ENCODE measurements at regions not wholly inside any gene's neighbourhood (a gene's known extent, or its start where the extent isn't known, plus 50 kb on each side); places are given as distances from the start of the nearest gene placed in this dataset.
A peak's percentile ranks its signal among the peaks of the same experiment; 100 is the strongest.

- no peaks in the 10 kb centered on the region for H3K9me2 ChIP-seq (ENCODE audit: insufficient read depth, low read length)
- no peak for DNase-seq (ENCODE audit: low spot score)
- no peak overlapping the region for H3K4me2 ChIP-seq (ENCODE audit: low read length)
- H3K4me3 ChIP-seq (ENCODE audit: low read depth, low read length, poor library complexity, severe bottlenecking) = no peak overlapping the region
- BruUV-seq (replicated peaks) = no TSS peak
- POLR2A ChIA-PET = no interaction called here
- no peaks in the 10 kb centered on the region for H4K20me1 ChIP-seq (ENCODE audit: insufficient read depth, low read length)
- no peak overlapping the region for H3K27ac ChIP-seq (ENCODE audit: low read depth, low read length, poor library complexity, severe bottlenecking)
- intact Hi-C loops (cut with micrococcal nuclease; ENCODE audit: unreplicated experiment) = no loop called here
- H3K79me2 ChIP-seq (ENCODE audit: insufficient read depth, low read depth, low read length) = no peaks in the 10 kb centered on the region
- no peak for TF ChIP-seq EZH2phosphoT487 (IDR thresholded peaks at IDR 0.05; ENCODE audit: borderline replicate concordance, low read depth, low read length)
- no peak for TF ChIP-seq CTCF (conservative IDR thresholded peaks at IDR 0.05; ENCODE audit: low read length)
- CTCF ChIA-PET (ENCODE audit: unreplicated experiment) = no interaction called here
- H2AFZ ChIP-seq (ENCODE audit: low read length) = no peak overlapping the region
- no peaks in the 10 kb centered on the region for H3K9me3 ChIP-seq (ENCODE audit: low read length)
- peaks cover 8% of the 10 kb centered on the region for H3K4me1 ChIP-seq (ENCODE audit: insufficient read depth, low read length, poor library complexity, severe bottlenecking)
- H3K36me3 ChIP-seq (ENCODE audit: insufficient read depth, low read length) = no peaks in the 10 kb centered on the region
These were observed 98.2 kb upstream of the MRI1 start for GRCh38 chr19:13666165-13666564.

- no peak overlapping the region; the same call in 1 of the 2 replicates for H2AFZ ChIP-seq (ENCODE audit: low read length)
- H3K9me3 ChIP-seq (ENCODE audit: low read length) = no peaks in the 10 kb centered on the region
- no TSS peak for BruUV-seq (replicated peaks)
- H3K4me2 ChIP-seq (ENCODE audit: low read length) = 0 out of 2 replicates have a peak overlapping the region, but pooled peaks have one; percentile 17
- DNase-seq (ENCODE audit: low spot score) = peak; percentile 59
- intact Hi-C loops (cut with micrococcal nuclease; ENCODE audit: unreplicated experiment) = no loop called here
- H3K4me3 ChIP-seq (ENCODE audit: low read depth, low read length, poor library complexity, severe bottlenecking) = no peak overlapping the region
- H3K4me1 ChIP-seq (ENCODE audit: insufficient read depth, low read length, poor library complexity, severe bottlenecking) = peaks cover 8% of the 10 kb centered on the region
- H3K27ac ChIP-seq (ENCODE audit: low read depth, low read length, poor library complexity, severe bottlenecking) = no peak overlapping the region
- ChIA-PET POLR2A (no interaction called here), CTCF (ENCODE audit: unreplicated experiment) (interaction anchor here (0.5 kb wide), 1 partner anchor 143 kb away, joined by 21 read pairs; no protein-coding TSS in a partner anchor)
- no peaks in the 10 kb centered on the region for H3K79me2 ChIP-seq (ENCODE audit: insufficient read depth, low read depth, low read length)
- H3K36me3 ChIP-seq (ENCODE audit: insufficient read depth, low read length) = no peaks in the 10 kb centered on the region
- H4K20me1 ChIP-seq (ENCODE audit: insufficient read depth, low read length) = no peaks in the 10 kb centered on the region
- TF ChIP-seq CTCF (conservative IDR thresholded peaks at IDR 0.05; ENCODE audit: low read length) (no peak), EZH2phosphoT487 (IDR thresholded peaks at IDR 0.05; ENCODE audit: borderline replicate concordance, low read depth, low read length) (no peak)
- no peaks in the 10 kb centered on the region for H3K9me2 ChIP-seq (ENCODE audit: insufficient read depth, low read length)
These were observed 99.0 kb upstream of the MRI1 start for GRCh38 chr19:13665125-13665905.
